ENCODE measurements at regions not wholly inside any gene's neighbourhood (a gene's known extent, or its start where the extent isn't known, plus 50 kb on each side); places are given as distances from the start of the nearest gene placed in this dataset.

GRCh38 chr9:120110520-120110919 lies 469.4 kb downstream of the CDK5RAP2 start:
- peak; percentile 35 for DNase-seq

GRCh38 chr9:120109242-120109641 lies 470.7 kb downstream of the CDK5RAP2 start:
- peak; percentile 52 for DNase-seq

- no peak for DNase-seq
Measured at GRCh38 chr9:120107138-120107537, 472.8 kb downstream of the CDK5RAP2 start.

GRCh38 chr9:120104771-120105170 lies 475.2 kb downstream of the CDK5RAP2 start:
- DNase-seq = no peak

- DNase-seq = no peak
Measured at GRCh38 chr9:120100595-120100994, 479.4 kb downstream of the CDK5RAP2 start.

GRCh38 chr9:120099065-120099464 lies 480.9 kb downstream of the CDK5RAP2 start:
- no peak for DNase-seq

GRCh38 chr9:120098584-120098983 lies 481.4 kb downstream of the CDK5RAP2 start:
- no peak for DNase-seq

GRCh38 chr9:120091206-120091605 lies 488.8 kb downstream of the CDK5RAP2 start:
- DNase-seq = no peak

- peak; percentile 90 for DNase-seq
Measured at GRCh38 chr9:120080849-120081248, 499.1 kb downstream of the CDK5RAP2 start.

GRCh38 chr9:120078112-120078511 lies 501.9 kb downstream of the CDK5RAP2 start:
- no peak for DNase-seq

- no peak for DNase-seq
Measured at GRCh38 chr9:120071760-120072159, 508.2 kb downstream of the CDK5RAP2 start.

- no peak for DNase-seq
Measured at GRCh38 chr9:120066315-120066714, 513.7 kb downstream of the CDK5RAP2 start.

- DNase-seq = no peak
Measured at GRCh38 chr9:120065151-120065550, 514.8 kb downstream of the CDK5RAP2 start.

- no peak for DNase-seq
Measured at GRCh38 chr9:120045011-120045410, 535.0 kb downstream of the CDK5RAP2 start.

GRCh38 chr9:120043448-120043847 lies 536.5 kb downstream of the CDK5RAP2 start:
- peak; percentile 47 for DNase-seq

GRCh38 chr9:120040896-120041295 lies 539.1 kb downstream of the CDK5RAP2 start:
- no peak for DNase-seq

- no peak for DNase-seq
Measured at GRCh38 chr9:120038342-120038741, 541.6 kb downstream of the CDK5RAP2 start.

- DNase-seq = no peak
Measured at GRCh38 chr9:120032639-120033038, 547.3 kb downstream of the CDK5RAP2 start.

GRCh38 chr9:120030847-120031246 lies 549.1 kb downstream of the CDK5RAP2 start:
- no peak for DNase-seq

- DNase-seq = no peak
Measured at GRCh38 chr9:120018550-120018949, 561.4 kb downstream of the CDK5RAP2 start.

- DNase-seq = no peak
Measured at GRCh38 chr9:120018037-120018436, 561.9 kb downstream of the CDK5RAP2 start.

- no peak for DNase-seq
Measured at GRCh38 chr9:120016231-120016630, 563.7 kb downstream of the CDK5RAP2 start.

GRCh38 chr9:120014796-120015195 lies 565.2 kb downstream of the CDK5RAP2 start:
- no peak for DNase-seq

- DNase-seq = no peak
Measured at GRCh38 chr9:120009856-120010255, 570.1 kb downstream of the CDK5RAP2 start.

GRCh38 chr9:120001536-120001935 lies 578.4 kb downstream of the CDK5RAP2 start:
- no peak for DNase-seq

GRCh38 chr9:119998614-119999013 lies 581.4 kb downstream of the CDK5RAP2 start:
- DNase-seq = no peak

Data from NCI-H1092 treated with DMSO at 0.1 percent for 48 hours (cell line).